Gastrocnemius medialis (tissue), 4 donors: ENCODE measurements at regions not wholly inside any gene's neighbourhood (a gene's known extent, or its start where the extent isn't known, plus 50 kb on each side); places are given as distances from the start of the nearest gene placed in this dataset.

Source experiments
- POLR2A ChIP-seq, 2 donors: fragments of 450-650 bp; IDR thresholded peaks; one replicate each; pipeline ENCODE4 v1.6.1; 2017; ENCODE audit warnings: antibody characterized with exemption in 2 of 2, mild to moderate bottlenecking in 2 of 2, moderate library complexity in 2 of 2
- TF ChIP-seq, protein P1 (sequence below), 5 experiments: fragments of 450-650 bp in 3 of 5; fragments of 200-600 bp in 2 of 5; sonication (generic) in 2 of 5; IDR thresholded peaks in 4 of 5; conservative IDR thresholded peaks in 1 of 5; 1 replicate in 4 of 5; 2 replicates in 1 of 5; pipeline ENCODE4 v1.5.1; 2016 to 2019; ENCODE audit warnings: antibody characterized with exemption in 5 of 5, mild to moderate bottlenecking in 3 of 5, moderate library complexity in 3 of 5

- TF ChIP-seq, protein P1, sequence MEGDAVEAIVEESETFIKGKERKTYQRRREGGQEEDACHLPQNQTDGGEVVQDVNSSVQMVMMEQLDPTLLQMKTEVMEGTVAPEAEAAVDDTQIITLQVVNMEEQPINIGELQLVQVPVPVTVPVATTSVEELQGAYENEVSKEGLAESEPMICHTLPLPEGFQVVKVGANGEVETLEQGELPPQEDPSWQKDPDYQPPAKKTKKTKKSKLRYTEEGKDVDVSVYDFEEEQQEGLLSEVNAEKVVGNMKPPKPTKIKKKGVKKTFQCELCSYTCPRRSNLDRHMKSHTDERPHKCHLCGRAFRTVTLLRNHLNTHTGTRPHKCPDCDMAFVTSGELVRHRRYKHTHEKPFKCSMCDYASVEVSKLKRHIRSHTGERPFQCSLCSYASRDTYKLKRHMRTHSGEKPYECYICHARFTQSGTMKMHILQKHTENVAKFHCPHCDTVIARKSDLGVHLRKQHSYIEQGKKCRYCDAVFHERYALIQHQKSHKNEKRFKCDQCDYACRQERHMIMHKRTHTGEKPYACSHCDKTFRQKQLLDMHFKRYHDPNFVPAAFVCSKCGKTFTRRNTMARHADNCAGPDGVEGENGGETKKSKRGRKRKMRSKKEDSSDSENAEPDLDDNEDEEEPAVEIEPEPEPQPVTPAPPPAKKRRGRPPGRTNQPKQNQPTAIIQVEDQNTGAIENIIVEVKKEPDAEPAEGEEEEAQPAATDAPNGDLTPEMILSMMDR (IDR thresholded peaks at IDR 0.05 in 4 of 5, conservative IDR thresholded peaks at IDR 0.05 in 1 of 5): no peak
- no peak for TF ChIP-seq POLR2A (IDR thresholded peaks at IDR 0.05)
Measured at GRCh38 chr1:4551706-4552105, 102.7 kb upstream of the AJAP1 start.
